Kidney (tissue), 13 donors: ENCODE measurements at regions not wholly inside any gene's neighbourhood (a gene's known extent, or its start where the extent isn't known, plus 50 kb on each side); places are given as distances from the start of the nearest gene placed in this dataset.

ENCODE experiments used
- DNase-seq, 5 donors: peaks; one replicate each; pipeline ENCODE4 v3.0.0-alpha.2; 2013 to 2020
- FAIRE-seq: peaks from 2 replicates; lab custom pipeline; 2012; peaks lifted over from hg19 to GRCh38; lab: Jason Lieb, UNC
- H3K27ac ChIP-seq, 2 donors: one replicate each; pipeline ENCODE4 v1.7.0; 2013; ENCODE audit warnings: low read depth in 2 of 2, low read length in 2 of 2, inconsistent platforms in 1 of 2
- H3K27me3 ChIP-seq: one replicate; pipeline ENCODE4 v1.7.1; 2013; ENCODE audit warnings: low read length, inconsistent platforms; ENCODE audit not compliant: control insufficient read depth, insufficient read depth
- H3K36me3 ChIP-seq, 3 donors: one replicate each; pipeline versions ENCODE4 v1.7.0 to v1.7.1; 2013; ENCODE audit warnings: low read length in 3 of 3, control low read depth in 1 of 3, inconsistent platforms in 1 of 3; ENCODE audit not compliant: insufficient read depth in 3 of 3, control insufficient read depth in 2 of 3
- H3K4me1 ChIP-seq, 3 donors: one replicate each; pipeline versions ENCODE4 v1.7.0 to v1.7.1; 2013; ENCODE audit warnings: low read length in 3 of 3, inconsistent platforms in 1 of 3, low read depth in 1 of 3; ENCODE audit not compliant: control insufficient read depth in 2 of 3, insufficient read depth in 2 of 3
- H3K4me3 ChIP-seq, 3 donors: one replicate each; pipeline versions ENCODE4 v1.7.0 to v1.8.1; 2013; ENCODE audit warnings: low read length in 3 of 3, control low read depth in 1 of 3, inconsistent platforms in 1 of 3
- H3K9ac ChIP-seq, 3 donors: one replicate each; pipeline versions ENCODE4 v1.7.0 to v1.7.1; 2013; ENCODE audit warnings: low read length in 3 of 3, control low read depth in 1 of 3, inconsistent platforms in 1 of 3
- H3K9me3 ChIP-seq, 3 donors: one replicate each; pipeline versions ENCODE4 v1.7.0 to v1.7.1; 2013; ENCODE audit warnings: low read length in 3 of 3, control low read depth in 1 of 3, inconsistent platforms in 1 of 3; ENCODE audit not compliant: control insufficient read depth in 2 of 3, insufficient read depth in 1 of 3
- intact Hi-C: fragments of 100-400 bp; cut with DNase I; formaldehyde crosslinking; loops from one replicate; pipeline ENCODE4 v1.11.1; 2022
- TF ChIP-seq, protein P1 (sequence below): IDR thresholded peaks from 3 replicates; pipeline ENCODE4 v1.5.1; 2012; ENCODE audit warnings: mild to moderate bottlenecking, moderate library complexity, borderline replicate concordance; ENCODE audit not compliant: insufficient read depth; ENCODE audit errors: extremely low read depth
- donor health status: control.
- donor health status: control.
- donor health status: control.
- donor health status: control.
- donor health status: control.
- donor health status: DM: yes; HTN: yes; CAD: no.
- donor health status: Normal renal cell carcinoma (clear cell type).

DNA sequence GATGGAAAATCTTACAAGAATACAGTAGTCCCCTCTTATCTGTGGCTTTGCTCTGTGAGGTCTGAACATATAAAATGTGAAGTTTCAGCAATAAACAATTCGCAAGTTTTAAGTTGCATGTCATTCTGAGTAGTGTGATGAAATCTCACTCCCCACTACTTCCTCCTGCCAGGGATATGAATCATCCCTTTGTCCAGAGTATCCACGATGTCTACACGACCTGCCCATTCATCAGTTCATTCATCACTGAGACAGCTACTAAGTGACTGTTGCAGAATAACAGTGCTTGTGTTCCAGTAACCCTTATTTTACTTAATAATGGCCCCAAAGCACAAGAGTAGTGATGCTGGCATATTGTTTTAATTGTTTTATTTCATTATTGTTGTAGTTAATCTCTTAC lies 489.2 kb upstream of the UBE2E2 start:
- Histone ChIP-seq H3K27ac (no peak overlapping the region), H3K4me1 (no peaks in the 10 kb centered on the region), H3K27me3 (no peaks in the 10 kb centered on the region), H3K4me3 (no peak overlapping the region), H3K36me3 (no peaks in the 10 kb centered on the region), H3K9me3 (no peaks in the 10 kb centered on the region), H3K9ac (no peak overlapping the region)
- DNase-seq (no peak), FAIRE-seq (no peak)
- TF ChIP-seq, protein P1, sequence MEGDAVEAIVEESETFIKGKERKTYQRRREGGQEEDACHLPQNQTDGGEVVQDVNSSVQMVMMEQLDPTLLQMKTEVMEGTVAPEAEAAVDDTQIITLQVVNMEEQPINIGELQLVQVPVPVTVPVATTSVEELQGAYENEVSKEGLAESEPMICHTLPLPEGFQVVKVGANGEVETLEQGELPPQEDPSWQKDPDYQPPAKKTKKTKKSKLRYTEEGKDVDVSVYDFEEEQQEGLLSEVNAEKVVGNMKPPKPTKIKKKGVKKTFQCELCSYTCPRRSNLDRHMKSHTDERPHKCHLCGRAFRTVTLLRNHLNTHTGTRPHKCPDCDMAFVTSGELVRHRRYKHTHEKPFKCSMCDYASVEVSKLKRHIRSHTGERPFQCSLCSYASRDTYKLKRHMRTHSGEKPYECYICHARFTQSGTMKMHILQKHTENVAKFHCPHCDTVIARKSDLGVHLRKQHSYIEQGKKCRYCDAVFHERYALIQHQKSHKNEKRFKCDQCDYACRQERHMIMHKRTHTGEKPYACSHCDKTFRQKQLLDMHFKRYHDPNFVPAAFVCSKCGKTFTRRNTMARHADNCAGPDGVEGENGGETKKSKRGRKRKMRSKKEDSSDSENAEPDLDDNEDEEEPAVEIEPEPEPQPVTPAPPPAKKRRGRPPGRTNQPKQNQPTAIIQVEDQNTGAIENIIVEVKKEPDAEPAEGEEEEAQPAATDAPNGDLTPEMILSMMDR = no peak
- intact Hi-C loops = no loop called here

DNA sequence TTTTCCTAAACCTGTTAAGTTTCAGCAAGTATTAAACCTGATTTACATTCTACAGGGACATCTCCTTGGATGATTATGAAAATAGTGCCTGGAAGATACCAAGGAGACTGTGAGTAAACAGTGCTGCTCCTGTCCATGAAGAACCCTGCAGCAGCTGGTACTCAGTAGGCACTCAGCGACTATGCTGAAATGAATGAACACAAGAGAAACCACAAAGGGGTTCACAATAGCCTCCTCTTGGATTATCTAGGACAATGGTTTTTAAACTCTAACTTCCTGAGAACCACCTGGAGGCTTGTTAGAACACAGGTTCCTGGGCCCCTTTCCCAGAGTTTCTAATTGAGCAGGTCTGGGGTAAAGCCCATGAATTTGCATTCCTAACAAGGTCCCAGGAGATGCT lies 488.4 kb upstream of the UBE2E2 start:
- Histone ChIP-seq H3K9ac (no peak overlapping the region), H3K9me3 (no peaks in the 10 kb centered on the region), H3K36me3 (no peaks in the 10 kb centered on the region), H3K4me1 (no peaks in the 10 kb centered on the region), H3K27ac (no peak overlapping the region), H3K4me3 (no peak overlapping the region), H3K27me3 (no peaks in the 10 kb centered on the region)
- FAIRE-seq (no peak), DNase-seq (no peak)
- intact Hi-C loops = no loop called here
- TF ChIP-seq, protein P1 = no peak

DNA sequence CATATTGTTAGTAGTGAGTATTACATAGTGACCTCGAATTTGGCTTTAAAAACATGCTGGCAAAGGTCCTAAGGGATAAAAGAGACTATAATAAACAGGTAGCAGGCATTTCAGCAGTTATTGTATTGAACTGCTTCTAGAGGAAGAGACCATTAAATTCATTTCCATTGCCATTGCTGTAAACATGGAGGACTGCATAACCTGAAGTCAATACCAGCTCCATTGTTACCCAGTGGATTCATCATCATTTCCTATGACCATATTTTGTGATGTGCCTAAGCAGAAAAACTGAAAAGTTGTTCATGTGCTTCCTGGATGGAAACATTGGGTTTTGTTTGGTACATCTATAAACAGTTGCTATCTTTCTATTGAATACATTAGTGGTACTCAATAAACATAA lies 482.5 kb upstream of the UBE2E2 start:
- H3K4me1 ChIP-seq = no peaks in the 10 kb centered on the region
- H3K27me3 ChIP-seq = no peaks in the 10 kb centered on the region
- DNase-seq = no peak
- TF ChIP-seq, protein P1 = no peak
- no peaks in the 10 kb centered on the region for H3K36me3 ChIP-seq
- H3K9ac ChIP-seq = no peak overlapping the region
- H3K27ac ChIP-seq = no peak overlapping the region
- H3K9me3 ChIP-seq = no peaks in the 10 kb centered on the region
- intact Hi-C loops = no loop called here
- no peak overlapping the region for H3K4me3 ChIP-seq
- FAIRE-seq = no peak

DNA sequence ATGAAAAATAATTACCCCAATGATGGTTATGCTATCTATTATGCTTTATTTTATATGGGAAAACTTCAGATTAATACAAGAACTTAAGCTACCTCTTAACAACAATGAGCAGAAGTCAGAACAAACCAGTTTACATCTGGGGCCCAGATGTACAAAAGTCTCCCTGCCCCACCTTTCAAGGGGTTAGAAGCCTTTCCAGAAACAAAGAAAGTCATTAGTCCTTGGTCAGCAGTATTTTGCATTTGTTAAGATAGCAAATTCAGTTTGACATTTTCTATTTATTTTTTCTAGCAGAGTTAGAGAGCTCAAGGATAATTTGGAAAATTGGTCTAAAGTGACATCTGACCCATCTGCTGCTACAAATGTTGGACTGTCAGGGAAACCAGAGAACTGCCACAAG lies 478.7 kb upstream of the UBE2E2 start:
- Histone ChIP-seq H3K4me1 (no peaks in the 10 kb centered on the region), H3K36me3 (no peaks in the 10 kb centered on the region), H3K9me3 (no peaks in the 10 kb centered on the region), H3K27ac (no peak overlapping the region), H3K4me3 (no peak overlapping the region), H3K27me3 (no peaks in the 10 kb centered on the region), H3K9ac (no peak overlapping the region)
- FAIRE-seq (no peak), DNase-seq (no peak)
- TF ChIP-seq, protein P1 = no peak
- intact Hi-C loops = no loop called here
